ENCODE measurements at regions not wholly inside any gene's neighbourhood (a gene's known extent, or its start where the extent isn't known, plus 50 kb on each side); places are given as distances from the start of the nearest gene placed in this dataset.
"Not testable (repeated sequence)": the region's sequence is repeated elsewhere in the genome, so short reads cannot be mapped to it uniquely, and the experiment has no call there.

DNA sequence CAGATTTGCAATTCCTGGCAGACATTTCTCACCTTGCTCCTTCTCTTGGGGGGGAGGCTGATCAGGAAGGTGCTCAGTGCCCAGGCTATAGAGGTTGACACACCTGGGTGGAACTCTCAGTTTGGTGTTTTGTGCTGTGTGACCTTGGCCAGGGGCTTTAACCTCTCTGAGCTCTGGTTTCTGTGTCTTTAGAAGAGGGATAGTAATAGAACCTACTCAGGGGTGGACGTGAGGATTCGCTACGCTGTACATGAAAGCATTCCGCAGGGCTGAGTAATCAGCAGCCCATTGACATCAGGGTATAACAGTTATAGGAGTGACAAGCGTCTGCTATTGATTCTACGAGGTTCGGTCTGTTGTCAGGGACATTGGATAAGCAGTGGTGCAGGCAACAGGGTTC is 98.1 kb downstream of the PHETA1 start:
- H3K9me3 ChIP-seq (replicated peaks; ENCODE audit: low read length): no peaks in the 10 kb centered on the region
- H3K9ac ChIP-seq (ENCODE audit: low read depth, low read length): no peak overlapping the region
- no peak overlapping the region for H3K4me2 ChIP-seq (ENCODE audit: low read length)
- peaks cover 3% of the 10 kb centered on the region for H3K4me1 ChIP-seq (ENCODE audit: control insufficient read depth, insufficient read depth, low read length)
- no peaks in the 10 kb centered on the region for H3K36me3 ChIP-seq (ENCODE audit: insufficient read depth, low read length)
- H3K27me3 ChIP-seq (ENCODE audit: control insufficient read depth, insufficient read depth, low read length): peaks cover 59% of the 10 kb centered on the region
- no peak overlapping the region for H3K4me3 ChIP-seq (ENCODE audit: low read length)

DNA sequence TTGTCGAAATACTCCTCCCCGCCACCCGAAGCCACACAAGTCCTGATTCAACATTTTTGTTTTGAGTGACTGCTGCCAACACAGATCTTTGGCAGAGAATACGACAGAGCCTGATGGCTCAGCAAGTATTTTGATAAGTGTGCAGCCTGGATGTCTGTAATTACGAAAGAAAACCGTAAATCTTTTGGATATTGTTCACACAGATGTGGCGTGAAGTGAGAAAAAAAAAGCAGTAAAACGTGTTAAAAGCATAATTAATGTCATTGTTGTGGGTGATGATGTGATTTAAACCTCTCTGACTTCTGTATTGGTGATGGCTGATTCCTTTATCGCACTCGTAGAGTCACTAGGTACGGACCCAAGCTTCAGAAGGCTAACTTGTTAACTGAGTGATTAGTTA is 98.7 kb downstream of the PHETA1 start:
- H3K9me3 ChIP-seq (replicated peaks; ENCODE audit: low read length): no peaks in the 10 kb centered on the region
- H3K4me3 ChIP-seq (ENCODE audit: low read length): no peak overlapping the region
- H3K4me1 ChIP-seq (ENCODE audit: control insufficient read depth, insufficient read depth, low read length): peaks cover 3% of the 10 kb centered on the region
- no peaks in the 10 kb centered on the region for H3K36me3 ChIP-seq (ENCODE audit: insufficient read depth, low read length)
- no peak overlapping the region for H3K9ac ChIP-seq (ENCODE audit: low read depth, low read length)
- no peak overlapping the region for H3K4me2 ChIP-seq (ENCODE audit: low read length)
- peaks cover 57% of the 10 kb centered on the region for H3K27me3 ChIP-seq (ENCODE audit: control insufficient read depth, insufficient read depth, low read length)

DNA sequence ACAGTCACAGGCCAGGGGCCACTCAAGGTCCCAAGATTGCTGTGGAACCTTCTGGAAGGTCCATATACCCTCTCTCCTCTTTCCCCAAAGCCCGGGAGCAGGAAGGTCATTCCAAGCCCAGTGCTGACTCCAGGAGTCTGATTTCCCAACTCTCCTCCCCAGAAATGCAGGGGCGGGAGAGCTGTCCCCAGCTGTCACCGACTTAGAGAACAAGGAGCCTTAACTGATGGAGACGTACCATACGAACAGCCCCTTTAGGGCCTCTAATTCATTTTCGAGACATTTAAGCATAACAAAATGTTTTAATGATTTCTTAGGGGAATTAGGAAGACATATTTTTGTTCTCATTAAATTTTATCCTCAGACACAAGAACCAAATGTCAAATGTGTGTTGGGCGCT is 99.2 kb downstream of the PHETA1 start:
- no peaks in the 10 kb centered on the region for H3K9me3 ChIP-seq (replicated peaks; ENCODE audit: low read length)
- no peak overlapping the region for H3K4me3 ChIP-seq (ENCODE audit: low read length)
- H3K27me3 ChIP-seq (ENCODE audit: control insufficient read depth, insufficient read depth, low read length): peaks cover 53% of the 10 kb centered on the region
- peaks cover 3% of the 10 kb centered on the region for H3K4me1 ChIP-seq (ENCODE audit: control insufficient read depth, insufficient read depth, low read length)
- H3K9ac ChIP-seq (ENCODE audit: low read depth, low read length): no peak overlapping the region
- H3K36me3 ChIP-seq (ENCODE audit: insufficient read depth, low read length): no peaks in the 10 kb centered on the region
- H3K4me2 ChIP-seq (ENCODE audit: low read length): no peak overlapping the region

DNA sequence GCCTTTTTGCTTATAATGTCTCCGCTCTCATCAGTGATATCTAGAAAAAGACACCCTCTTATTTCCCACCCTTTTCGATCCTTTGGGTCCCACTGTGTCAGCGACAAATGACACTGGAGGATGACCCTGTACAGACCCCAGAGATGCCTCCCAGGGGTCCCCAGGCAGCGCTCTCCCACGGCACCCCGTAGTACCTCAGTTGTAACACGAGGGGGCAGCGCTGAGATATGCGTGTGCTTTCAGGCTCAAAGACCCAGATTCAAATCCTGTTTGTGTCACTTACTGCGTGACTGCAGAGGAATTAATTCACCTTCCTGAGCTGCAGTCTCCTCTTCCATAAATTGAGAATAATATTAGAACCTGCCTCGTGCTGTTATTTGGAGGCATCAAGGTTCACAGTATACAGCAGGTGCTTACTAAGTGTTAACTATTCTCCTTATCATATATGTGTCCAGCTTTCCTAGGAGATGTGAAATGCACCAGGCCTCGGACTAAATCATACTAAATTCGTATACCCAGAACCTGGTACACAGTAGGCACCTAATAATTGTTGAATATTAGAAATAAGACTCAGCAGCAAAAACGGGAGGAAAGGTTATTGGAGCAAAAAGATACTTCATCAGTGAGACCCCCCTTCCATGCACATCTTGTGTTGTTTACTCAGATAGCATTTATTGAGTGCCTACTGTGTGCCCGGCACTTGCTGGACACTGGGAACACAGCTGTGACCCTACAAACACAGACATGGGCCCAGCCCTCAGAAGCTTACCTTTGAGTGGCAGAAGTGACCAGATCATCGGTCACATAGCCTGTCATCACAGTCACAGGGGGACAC is 99.9 kb downstream of the PHETA1 start:
- Histone ChIP-seq H3K27me3 (ENCODE audit: control insufficient read depth, insufficient read depth, low read length) (peaks cover 53% of the 10 kb centered on the region), H3K9ac (ENCODE audit: low read depth, low read length) (no peak overlapping the region), H3K36me3 (ENCODE audit: insufficient read depth, low read length) (no peaks in the 10 kb centered on the region), H3K9me3 (replicated peaks; ENCODE audit: low read length) (no peaks in the 10 kb centered on the region), H3K4me3 (ENCODE audit: low read length) (no peak overlapping the region), H3K4me1 (ENCODE audit: control insufficient read depth, insufficient read depth, low read length) (peaks cover 3% of the 10 kb centered on the region), H3K4me2 (ENCODE audit: low read length) (no peak overlapping the region)

DNA sequence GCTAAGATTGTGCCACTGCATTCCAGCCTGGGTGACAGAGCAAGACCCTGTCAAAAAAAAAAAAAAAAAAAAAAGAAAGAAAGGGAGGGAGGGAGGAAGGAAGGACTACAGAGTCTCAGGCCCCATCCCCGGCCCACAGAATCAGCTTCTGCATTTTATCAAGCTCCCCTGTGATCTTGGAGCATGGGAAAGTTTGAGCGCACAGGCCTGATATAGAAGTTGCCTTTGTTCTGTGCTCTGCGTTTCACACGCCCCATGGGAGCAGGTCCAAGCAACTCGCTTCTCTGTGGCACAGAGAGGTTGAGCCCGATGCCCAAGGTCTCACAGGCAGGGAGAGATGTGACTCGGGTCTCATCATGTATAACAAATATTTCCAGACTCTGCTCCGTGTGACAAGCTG is 101.8 kb downstream of the PHETA1 start:
- no peaks in the 10 kb centered on the region for H3K36me3 ChIP-seq (ENCODE audit: insufficient read depth, low read length)
- H3K9me3 ChIP-seq (replicated peaks; ENCODE audit: low read length): no peaks in the 10 kb centered on the region
- peaks cover 44% of the 10 kb centered on the region for H3K27me3 ChIP-seq (ENCODE audit: control insufficient read depth, insufficient read depth, low read length)
- peaks cover 3% of the 10 kb centered on the region for H3K4me1 ChIP-seq (ENCODE audit: control insufficient read depth, insufficient read depth, low read length)
- H3K9ac ChIP-seq (ENCODE audit: low read depth, low read length): no peak overlapping the region
- H3K4me2 ChIP-seq (ENCODE audit: low read length): no peak overlapping the region
- H3K4me3 ChIP-seq (ENCODE audit: low read length): no peak overlapping the region

DNA sequence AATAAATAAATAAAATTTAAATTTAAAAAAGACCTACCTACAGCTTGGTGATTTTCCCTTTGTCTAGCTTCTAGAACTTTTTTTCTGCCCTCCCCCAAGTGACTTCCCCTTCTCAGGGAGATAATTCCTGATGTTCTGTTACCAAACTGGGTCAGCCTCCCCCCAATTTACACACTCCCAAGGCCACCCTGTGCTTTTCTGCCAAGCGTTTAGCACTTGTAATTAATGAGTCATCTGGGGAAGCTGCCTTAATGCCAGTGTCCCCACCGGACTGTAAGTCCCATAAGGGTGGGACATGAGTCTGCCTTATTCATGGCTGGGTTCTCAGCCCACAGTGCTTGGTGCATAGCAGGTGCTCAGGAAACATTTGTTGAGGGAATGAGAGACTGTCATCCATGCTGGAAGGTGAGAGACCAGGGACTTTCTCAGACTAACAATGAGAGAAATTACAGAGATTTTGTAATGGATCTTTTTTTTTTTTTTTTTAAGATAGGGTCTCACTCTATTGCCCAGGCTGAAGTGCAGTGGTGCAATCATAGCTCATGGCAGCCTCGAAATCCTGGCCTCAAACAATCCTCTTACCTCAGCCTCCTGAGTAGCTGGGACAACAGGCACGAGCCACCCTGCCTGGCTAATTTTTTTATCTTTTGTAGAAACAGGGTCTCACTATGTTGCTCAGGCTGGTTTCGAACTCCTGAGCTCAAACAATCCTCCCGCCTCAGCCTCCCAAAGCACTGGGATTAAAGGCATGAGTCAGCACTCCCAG is 106.8 kb downstream of the PHETA1 start:
- Histone ChIP-seq H3K9me3 (replicated peaks; ENCODE audit: low read length) (no peaks in the 10 kb centered on the region), H3K4me2 (ENCODE audit: low read length) (no peak overlapping the region), H3K27me3 (ENCODE audit: control insufficient read depth, insufficient read depth, low read length) (peaks cover 9% of the 10 kb centered on the region), H3K4me3 (ENCODE audit: low read length) (no peak overlapping the region), H3K36me3 (ENCODE audit: insufficient read depth, low read length) (no peaks in the 10 kb centered on the region), H3K4me1 (ENCODE audit: control insufficient read depth, insufficient read depth, low read length) (no peaks in the 10 kb centered on the region), H3K9ac (ENCODE audit: low read depth, low read length) (no peak overlapping the region)

DNA sequence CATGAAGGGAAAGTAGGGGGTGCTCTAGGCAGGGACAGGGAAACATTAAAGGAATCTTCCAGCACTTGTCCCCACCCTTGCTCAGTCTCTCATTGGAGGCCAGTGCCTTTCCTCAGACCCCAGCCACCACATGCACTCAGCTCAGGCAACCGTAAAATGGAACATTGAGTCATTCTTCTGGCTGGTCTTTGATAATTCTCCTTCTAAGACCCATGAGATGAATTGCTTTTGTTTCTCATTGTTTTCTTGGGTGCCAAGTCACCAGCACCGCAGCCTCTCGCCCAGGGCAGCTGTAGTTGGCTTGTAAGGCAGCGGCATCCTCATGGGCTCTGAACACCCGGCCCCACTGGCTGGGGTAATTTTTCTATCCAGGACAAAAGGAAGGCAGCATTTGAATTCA is 108.2 kb downstream of the PHETA1 start:
- Histone ChIP-seq H3K4me2 (ENCODE audit: low read length) (no peak overlapping the region), H3K4me1 (ENCODE audit: control insufficient read depth, insufficient read depth, low read length) (no peaks in the 10 kb centered on the region), H3K36me3 (ENCODE audit: insufficient read depth, low read length) (no peaks in the 10 kb centered on the region), H3K9me3 (replicated peaks; ENCODE audit: low read length) (no peaks in the 10 kb centered on the region), H3K27me3 (ENCODE audit: control insufficient read depth, insufficient read depth, low read length) (peaks cover 6% of the 10 kb centered on the region), H3K4me3 (ENCODE audit: low read length) (no peak overlapping the region), H3K9ac (ENCODE audit: low read depth, low read length) (no peak overlapping the region)

DNA sequence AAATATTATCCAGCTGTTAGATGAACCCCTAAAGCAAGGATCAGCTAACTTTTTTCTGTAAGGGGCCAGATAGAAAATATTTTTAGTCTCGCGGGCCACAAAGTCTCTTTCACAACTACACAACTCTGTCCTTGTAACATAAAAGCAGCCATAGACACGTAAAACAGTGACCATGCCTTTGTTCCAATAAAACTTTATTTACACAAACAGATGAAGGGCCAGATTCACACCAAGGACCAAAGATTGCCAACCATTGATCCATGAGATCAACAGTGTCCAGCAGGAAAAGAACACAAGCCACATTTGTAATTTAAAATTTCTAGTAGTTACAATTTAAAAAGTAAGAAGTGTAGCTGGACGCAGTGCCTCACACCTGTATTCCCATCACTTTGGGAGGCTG is 109.7 kb downstream of the PHETA1 start:
- no peak overlapping the region for H3K4me3 ChIP-seq (ENCODE audit: low read length)
- H3K36me3 ChIP-seq (ENCODE audit: insufficient read depth, low read length): no peaks in the 10 kb centered on the region
- no peaks in the 10 kb centered on the region for H3K4me1 ChIP-seq (ENCODE audit: control insufficient read depth, insufficient read depth, low read length)
- H3K9me3 ChIP-seq (replicated peaks; ENCODE audit: low read length): no peaks in the 10 kb centered on the region
- peaks cover 6% of the 10 kb centered on the region for H3K27me3 ChIP-seq (ENCODE audit: control insufficient read depth, insufficient read depth, low read length)
- H3K9ac ChIP-seq (ENCODE audit: low read depth, low read length): no peak overlapping the region
- no peak overlapping the region for H3K4me2 ChIP-seq (ENCODE audit: low read length)

DNA sequence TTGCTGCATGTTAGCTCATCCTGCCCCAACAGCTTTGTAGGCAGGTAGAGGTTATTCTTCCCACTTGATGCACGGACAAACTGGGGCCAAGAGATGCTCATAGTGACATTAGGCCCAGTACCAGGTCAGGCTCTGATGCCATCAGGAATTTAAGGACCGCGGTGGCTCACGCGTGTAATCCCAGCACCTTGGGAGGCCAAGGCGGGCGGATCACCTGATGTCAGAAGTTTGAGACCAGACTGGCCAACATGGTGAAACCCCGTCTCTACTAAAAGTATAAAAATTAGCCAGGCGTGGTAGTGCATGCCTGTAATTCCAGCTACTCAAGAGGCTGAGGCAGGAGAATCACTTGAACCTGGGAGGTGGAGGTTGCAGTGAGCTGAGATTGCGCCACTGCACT is 110.8 kb downstream of the PHETA1 start:
- H3K4me2 ChIP-seq (ENCODE audit: low read length); H3K9ac ChIP-seq (ENCODE audit: low read depth, low read length): not testable (repeated sequence)

DNA sequence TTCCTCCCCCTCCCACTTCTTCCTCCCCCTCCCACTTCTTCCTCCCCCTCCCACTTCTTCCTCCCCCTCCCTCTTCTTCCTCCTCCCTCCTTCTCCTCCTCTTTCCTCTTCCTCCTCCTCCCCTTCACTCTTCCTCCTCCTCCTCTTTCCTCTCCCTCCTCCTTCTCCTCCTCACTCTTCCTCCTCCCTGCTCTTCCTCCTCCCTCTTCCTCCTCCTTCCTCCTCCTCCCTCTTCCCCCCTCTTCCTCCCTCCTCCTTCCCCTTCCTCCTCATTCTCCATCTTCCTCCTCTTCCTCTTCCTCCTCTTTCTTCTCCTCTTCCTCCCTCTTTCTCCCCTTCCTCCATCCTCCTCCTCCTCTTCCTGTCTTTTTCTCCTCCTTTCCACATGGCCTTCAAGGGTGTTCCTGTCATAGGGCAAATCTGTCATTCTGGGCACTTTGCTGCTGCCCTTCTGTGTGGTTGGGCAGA is 111.4 kb downstream of the PHETA1 start:
- Histone ChIP-seq H3K4me3 (ENCODE audit: low read length) (no peak overlapping the region), H3K9ac (ENCODE audit: low read depth, low read length) (no peak overlapping the region), H3K4me2 (ENCODE audit: low read length) (no peak overlapping the region), H3K4me1 (ENCODE audit: control insufficient read depth, insufficient read depth, low read length) (no peaks in the 10 kb centered on the region), H3K27me3 (ENCODE audit: control insufficient read depth, insufficient read depth, low read length) (peaks cover 8% of the 10 kb centered on the region), H3K9me3 (replicated peaks; ENCODE audit: low read length) (no peaks in the 10 kb centered on the region), H3K36me3 (ENCODE audit: insufficient read depth, low read length) (no peaks in the 10 kb centered on the region)

More for the DNA sequence above, 110.8 kb downstream of the PHETA1 start:
- H3K4me3 ChIP-seq (ENCODE audit: low read length); H3K27me3 ChIP-seq (ENCODE audit: control insufficient read depth, insufficient read depth, low read length); H3K36me3 ChIP-seq (ENCODE audit: insufficient read depth, low read length); H3K4me1 ChIP-seq (ENCODE audit: control insufficient read depth, insufficient read depth, low read length); H3K9me3 ChIP-seq (replicated peaks; ENCODE audit: low read length): not testable (repeated sequence)

DNA sequence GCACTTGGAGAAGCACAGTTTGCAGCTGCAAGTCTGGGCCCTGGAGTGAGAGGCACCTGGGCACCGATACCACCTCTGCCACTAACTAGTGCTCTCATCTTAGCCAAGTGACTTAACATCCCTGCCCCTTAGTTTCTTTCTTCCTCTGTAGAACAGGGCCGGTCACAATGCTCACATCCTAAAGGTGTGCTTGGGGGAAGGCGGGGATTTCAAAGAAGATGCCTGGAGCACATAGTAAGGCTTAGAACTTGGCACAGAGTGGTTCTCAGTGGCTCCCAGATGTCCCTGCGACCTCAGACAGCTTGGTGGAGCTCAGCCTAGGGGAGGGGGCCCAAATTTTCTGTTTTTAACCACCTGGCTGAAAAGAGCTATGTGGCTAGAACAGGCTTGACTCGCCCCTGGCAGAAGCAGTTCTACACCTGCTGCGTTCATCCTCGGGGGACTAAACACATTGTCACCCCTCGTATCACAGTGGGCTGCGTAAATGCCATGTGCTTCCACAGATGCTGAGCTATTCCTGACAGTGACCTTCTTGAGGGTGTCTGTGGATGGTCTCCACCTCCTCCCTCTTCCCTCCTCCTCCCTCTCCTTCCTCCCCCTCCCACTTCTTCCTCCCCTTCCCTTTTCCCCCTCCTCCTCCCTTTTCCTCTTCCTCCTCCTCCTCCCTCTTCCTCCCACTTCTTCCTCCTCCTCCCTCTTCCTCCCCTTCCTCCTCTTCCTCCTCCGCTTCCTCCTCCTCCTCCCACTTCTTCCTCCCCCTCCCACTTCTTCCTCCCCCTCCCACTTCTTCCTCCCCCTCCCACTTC is 112.1 kb downstream of the PHETA1 start:
- Histone ChIP-seq H3K4me2 (ENCODE audit: low read length) (no peak overlapping the region), H3K27me3 (ENCODE audit: control insufficient read depth, insufficient read depth, low read length) (peaks cover 12% of the 10 kb centered on the region), H3K36me3 (ENCODE audit: insufficient read depth, low read length) (no peaks in the 10 kb centered on the region), H3K4me3 (ENCODE audit: low read length) (no peak overlapping the region), H3K9ac (ENCODE audit: low read depth, low read length) (no peak overlapping the region), H3K4me1 (ENCODE audit: control insufficient read depth, insufficient read depth, low read length) (no peaks in the 10 kb centered on the region), H3K9me3 (replicated peaks; ENCODE audit: low read length) (no peaks in the 10 kb centered on the region)
